Left colon (tissue), 2 donors: ENCODE measurements at regions not wholly inside any gene's neighbourhood (a gene's known extent, or its start where the extent isn't known, plus 50 kb on each side); places are given as distances from the start of the nearest gene placed in this dataset.

ENCODE experiments used
- ATAC-seq: fragments of 200-7000 bp; cut with Tn5 transposase; one replicate; pipeline ENCODE4 v1.9.1; 2020; ENCODE audit warnings: mild to moderate bottlenecking, moderate library complexity
- DNase-seq, 2 donors: peaks; one replicate each; pipeline ENCODE4 v3.0.0-alpha.2; 2020
- intact Hi-C, 2 donors: fragments of 100-400 bp; cut with DNase I in 1 of 2; cut with micrococcal nuclease in 1 of 2; formaldehyde crosslinking; loops; one replicate each; pipeline versions ENCODE4 v1.11.2 to v1.14.0; 2022; cut with DNase I, micrococcal nuclease
- donor health status: DM: no; HTN: no; CAD: no.
- donor health status: DM: yes; HTN: yes; CAD: no.

DNA sequence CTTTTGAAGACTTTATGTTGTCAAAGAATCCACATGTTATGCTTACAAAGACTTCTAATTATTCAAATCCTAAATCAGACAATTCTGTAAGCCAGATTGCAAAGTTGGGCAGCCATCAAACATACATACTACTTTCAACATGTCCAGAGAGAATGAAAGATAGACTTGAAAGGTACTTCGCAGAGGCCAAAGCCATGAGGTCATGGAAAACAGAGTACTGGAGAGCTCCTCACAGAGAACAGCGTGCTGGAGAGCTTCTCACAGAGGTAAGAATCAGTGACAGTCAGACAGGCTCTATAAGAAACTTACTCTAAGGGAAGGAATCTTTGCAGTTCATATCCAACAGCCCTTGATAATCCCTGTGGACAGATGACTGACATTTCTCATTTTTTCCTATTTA is 400.2 kb downstream of the GJA1 start:
- no peak for ATAC-seq
- intact Hi-C loops, result no loop called here
- no peak for DNase-seq

DNA sequence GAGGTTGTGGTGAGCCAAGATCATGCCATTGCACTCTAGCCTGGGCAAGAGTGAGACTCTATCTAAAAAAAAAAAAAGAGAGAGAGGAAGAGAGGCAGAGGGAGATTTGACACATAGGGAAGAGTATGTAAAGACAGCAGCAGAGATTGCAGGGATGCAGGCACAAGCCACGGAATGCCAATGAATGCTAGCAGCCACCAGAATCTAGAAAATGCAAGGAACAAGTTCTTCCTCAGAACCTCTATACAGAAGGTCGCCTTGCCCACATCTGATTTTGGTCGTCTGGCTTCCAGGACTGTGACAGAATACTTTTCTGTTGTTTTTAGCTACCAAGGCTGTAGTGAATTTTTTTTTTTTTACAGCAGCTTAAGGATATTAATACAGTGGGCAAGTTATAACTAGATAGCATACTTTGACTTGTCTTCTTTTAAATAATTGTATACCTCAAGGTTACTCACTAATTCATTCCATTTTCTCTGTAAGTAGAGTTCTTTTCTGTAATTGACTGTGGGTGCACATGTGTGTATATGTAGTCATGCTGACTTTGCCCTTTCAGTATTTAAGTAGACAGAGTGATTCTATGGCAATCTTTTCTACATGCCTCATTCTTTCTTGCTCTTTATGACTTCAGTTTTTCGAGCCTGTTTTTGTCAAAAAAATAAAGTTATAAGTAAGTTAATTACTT is 402.2 kb downstream of the GJA1 start:
- DNase-seq (no peak), ATAC-seq (no peak)
- intact Hi-C loops, result no loop called here

DNA sequence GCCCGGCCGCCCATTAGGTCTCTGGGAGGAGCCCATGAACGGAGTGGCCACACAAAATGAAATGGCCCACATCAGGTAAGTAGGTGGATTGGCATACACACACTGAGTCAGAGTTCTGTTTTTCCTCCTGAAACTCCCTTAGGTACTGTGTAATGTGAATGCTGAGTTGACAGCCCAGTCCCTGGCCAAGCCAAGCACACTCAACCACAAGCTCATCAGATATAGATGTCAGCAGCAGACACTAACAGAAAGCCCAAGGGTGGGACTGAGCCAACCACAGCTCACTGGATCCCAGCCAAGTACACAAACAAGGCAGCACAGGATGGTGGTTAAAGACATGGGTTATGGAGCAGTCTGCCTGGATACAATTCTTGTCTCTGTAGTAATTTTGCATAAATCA is 403.4 kb downstream of the GJA1 start:
- no peak for DNase-seq
- intact Hi-C loops, result no loop called here

GRCh38 chr6:121839896-121840295 is 404.4 kb downstream of the GJA1 start:
- intact Hi-C loops, result no loop called here
- DNase-seq (no peak), ATAC-seq (no peak)

More for the DNA sequence above, 403.4 kb downstream of the GJA1 start:
- no peak for ATAC-seq

DNA sequence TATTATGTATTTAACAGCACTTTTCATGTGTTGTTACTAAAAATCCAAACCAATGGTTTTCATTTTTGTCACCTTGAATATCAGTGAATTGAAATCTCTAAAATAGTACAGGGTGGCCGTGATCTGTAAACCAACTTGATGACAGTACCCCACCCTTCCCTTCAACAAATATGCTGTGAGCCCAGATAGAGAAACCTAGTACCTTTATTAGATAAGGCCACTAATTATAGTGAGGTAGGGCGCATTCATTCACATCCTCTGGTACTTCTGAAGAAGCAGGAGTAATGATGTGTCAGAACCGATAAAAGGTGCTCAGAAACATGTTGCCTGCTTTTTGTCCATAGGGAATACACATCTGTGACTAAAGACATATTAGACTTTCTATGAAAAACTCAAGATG is 409.5 kb downstream of the GJA1 start:
- intact Hi-C loops, result no loop called here
- DNase-seq (no peak), ATAC-seq (no peak)

DNA sequence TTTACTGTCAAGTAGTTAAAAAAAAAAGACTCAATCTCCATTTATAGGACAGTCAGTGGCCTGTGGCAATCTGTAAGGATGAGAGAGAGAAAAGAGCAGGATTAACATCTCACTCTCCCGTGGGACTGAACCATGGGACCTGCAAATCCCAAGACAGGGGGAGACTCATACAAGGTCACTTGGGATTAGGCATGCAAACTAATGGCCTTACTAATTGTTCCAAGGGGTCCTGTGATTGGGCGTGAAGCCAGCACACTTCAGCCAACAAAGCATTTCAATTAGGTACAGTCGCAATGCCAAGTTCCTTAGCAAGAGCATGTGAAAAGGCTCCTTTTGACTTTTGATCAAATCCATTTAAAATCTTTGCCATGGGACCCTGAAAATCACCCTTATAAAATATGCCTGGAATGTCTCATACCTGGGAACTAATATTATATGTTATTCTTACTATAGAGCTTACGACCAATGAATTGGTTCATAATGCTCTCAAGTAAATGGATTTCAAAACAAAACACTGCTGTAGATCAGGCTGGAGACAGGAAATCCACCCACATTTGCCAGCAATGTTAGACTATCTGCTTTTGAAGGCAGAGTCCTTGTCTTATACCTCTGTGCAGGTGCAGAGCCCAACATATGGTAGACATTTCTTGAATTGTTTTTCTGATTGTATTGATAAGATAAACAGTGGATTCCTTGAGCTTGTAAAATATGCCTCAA is 412.5 kb downstream of the GJA1 start:
- intact Hi-C loops, result no loop called here
- ATAC-seq (no peak), DNase-seq (no peak)

- no peak for ATAC-seq
- intact Hi-C loops, result no loop called here
- no peak for DNase-seq
Measured at GRCh38 chr6:121848523-121849255, 413.2 kb downstream of the GJA1 start.

- DNase-seq (no peak), ATAC-seq (no peak)
- intact Hi-C loops, result no loop called here
Measured at GRCh38 chr6:121849477-121849876, 414.0 kb downstream of the GJA1 start.

DNA sequence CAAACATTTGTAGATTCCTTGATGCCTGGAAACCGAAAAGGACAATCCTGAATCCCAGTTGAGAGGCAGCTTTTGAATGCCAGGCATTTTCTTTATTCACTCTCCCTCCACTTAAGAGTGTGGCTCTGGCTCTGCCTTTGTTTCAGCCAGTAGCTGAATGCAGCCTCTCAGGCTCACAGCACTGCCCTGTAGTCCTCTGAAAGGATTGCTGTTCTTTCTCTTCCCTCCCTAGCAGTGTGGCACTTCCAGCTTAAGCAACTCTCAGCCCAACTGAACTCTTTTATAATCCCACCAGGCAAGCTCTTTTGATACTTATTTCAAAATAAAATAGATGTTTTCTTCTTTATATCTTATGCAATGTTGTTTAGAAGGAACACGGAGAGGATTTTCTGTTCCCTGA is 415.6 kb downstream of the GJA1 start:
- no peak for DNase-seq
- ATAC-seq, result no peak
- intact Hi-C loops, result loop anchor here in 1 of 2 donors (10.0 kb wide), 1 partner anchor 416 kb away; the partner anchor contains the start of gene GJA1

DNA sequence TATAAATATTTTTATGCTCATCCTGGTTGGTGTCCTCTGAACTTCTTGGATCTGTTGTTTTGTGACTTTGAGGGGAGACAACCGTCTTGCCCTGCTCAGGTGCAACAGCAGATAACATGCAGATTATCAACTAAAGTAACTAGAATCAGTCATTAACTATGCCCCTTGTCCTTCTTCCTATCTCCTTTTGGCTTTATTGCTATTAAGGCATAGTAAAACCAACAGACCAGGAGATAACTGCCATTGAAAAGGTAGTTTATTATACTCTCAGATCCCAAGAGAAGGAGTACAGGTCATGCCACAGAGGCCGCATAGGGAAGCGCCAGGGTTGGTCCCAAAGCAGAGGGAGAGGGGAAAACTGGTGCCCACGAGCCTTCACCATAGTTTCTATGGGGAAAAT is 418.2 kb downstream of the GJA1 start:
- intact Hi-C loops, result loop anchor here in 1 of 2 donors (10.0 kb wide), 1 partner anchor 419 kb away; the partner anchor contains the start of gene GJA1
- ATAC-seq, result no peak
- no peak for DNase-seq

- intact Hi-C loops, result loop anchor here in 1 of 2 donors (10.0 kb wide), 1 partner anchor 421 kb away; the partner anchor contains the start of gene GJA1
- no peak for ATAC-seq
- no peak for DNase-seq
Measured at GRCh38 chr6:121855521-121855920, 420.1 kb downstream of the GJA1 start.

GRCh38 chr6:121856296-121856695 is 420.9 kb downstream of the GJA1 start:
- ATAC-seq (no peak), DNase-seq (no peak)
- intact Hi-C loops, result loop anchor here in 1 of 2 donors (10.0 kb wide), 1 partner anchor 421 kb away; the partner anchor contains the start of gene GJA1

GRCh38 chr6:121857551-121857950 is 422.1 kb downstream of the GJA1 start:
- DNase-seq (no peak), ATAC-seq (no peak)
- intact Hi-C loops, result loop anchor here in 1 of 2 donors (10.0 kb wide), 1 partner anchor 423 kb away; the partner anchor contains the start of gene GJA1

DNA sequence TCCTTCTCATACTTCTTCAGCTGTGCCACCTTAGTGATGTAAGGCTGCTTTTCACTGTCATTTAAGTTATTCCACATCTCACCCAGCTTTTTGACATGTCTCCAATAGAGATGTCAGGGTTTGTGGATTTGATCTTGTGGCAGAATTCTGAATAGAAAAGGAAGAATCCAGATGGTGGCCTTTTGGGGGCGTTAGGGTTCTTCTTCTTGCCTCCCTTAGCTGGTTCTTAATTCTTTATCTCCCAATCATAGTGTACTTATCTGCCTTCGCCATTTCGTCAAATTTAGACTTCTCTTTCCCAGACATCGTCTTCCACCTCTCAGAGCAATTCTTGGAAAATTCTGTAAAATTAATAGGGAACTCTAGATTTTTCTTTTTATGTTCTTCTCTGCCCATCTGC is 422.9 kb downstream of the GJA1 start:
- no peak for ATAC-seq
- intact Hi-C loops, result loop anchor here in 1 of 2 donors (10.0 kb wide), 1 partner anchor 424 kb away; the partner anchor contains the start of gene GJA1
- DNase-seq, result no peak

DNA sequence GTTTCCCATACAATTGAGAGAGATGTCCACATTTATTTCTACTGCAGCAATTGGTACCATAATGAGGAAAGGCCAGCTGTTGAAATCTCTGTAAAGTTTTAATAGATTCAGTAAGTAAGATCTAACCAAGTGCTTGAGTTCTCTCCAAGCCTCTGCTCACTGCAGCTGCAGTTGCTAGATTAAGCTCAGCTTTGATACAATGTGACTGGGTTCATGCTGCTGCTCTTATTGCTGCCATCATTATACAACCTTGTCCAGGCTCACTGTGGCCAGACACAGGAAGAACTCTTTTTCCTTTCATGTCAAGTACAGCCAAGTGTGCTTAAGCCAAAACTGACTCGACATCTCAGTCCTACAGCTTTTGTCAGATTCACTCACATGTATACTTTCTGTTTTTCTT is 423.5 kb downstream of the GJA1 start:
- DNase-seq, result no peak

DNA sequence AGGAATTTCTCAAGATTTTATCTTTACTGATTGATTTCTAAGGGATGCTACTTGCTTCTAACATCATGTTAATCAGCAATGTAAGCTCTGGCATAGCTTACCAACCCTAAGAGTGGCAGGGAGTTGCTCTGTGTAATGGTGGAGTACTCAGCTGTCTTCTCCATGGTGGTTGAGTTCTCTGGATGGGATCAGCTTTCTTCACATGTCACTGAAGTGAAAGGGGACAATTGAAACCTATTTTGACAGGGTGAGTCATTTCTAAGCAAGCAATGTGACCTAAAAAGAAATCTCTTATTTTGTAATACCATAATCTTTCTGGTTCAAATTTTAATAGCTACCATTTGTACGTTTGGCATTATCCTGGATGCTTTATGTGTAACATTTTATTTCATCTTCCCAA is 430.4 kb downstream of the GJA1 start:
- DNase-seq, result no peak
- intact Hi-C loops, result no loop called here
- ATAC-seq, result no peak

More for the DNA sequence above, 423.5 kb downstream of the GJA1 start:
- no peak for ATAC-seq
- intact Hi-C loops, result loop anchor here in 1 of 2 donors (10.0 kb wide), 1 partner anchor 424 kb away; the partner anchor contains the start of gene GJA1

DNA sequence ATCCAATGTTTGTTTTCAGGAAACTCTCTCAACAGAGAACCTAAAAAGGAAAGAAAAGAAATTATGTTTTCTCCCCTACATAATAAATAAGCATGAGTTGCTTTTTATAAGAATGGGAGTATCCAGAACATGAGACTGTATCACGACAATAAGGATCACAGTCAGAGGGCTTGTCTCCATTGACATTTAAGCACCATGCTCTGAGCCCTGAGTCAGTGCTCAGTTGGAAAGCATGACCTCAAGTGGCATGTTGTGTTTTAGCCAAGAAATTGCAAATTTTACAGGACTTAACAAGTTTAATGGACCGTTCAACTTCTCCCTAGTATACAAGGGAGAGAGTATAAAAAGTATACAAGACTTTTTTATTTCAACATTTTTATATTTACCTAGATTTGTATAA is 431.6 kb downstream of the GJA1 start:
- no peak for ATAC-seq
- intact Hi-C loops, result no loop called here
- DNase-seq, result no peak

DNA sequence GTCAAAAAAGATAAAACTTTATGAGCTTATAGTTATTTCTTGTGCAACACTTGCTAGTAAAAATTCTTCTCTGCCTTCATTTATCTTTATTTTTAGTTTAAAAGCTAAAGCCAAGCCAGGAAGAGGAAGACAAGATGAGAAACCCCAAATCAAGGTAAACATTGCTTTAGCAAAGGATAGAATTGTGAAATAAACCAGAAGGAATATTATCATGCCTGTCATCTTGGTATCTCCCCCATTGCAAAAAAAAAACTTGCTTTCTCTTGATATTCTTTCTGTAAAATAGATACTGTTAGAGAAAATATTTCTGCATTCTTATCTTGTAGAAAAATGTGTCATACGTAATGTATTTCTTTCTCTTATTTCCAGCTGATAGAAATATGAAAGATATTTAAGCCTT is 432.8 kb downstream of the GJA1 start:
- DNase-seq, result no peak
- intact Hi-C loops, result no loop called here
- ATAC-seq, result no peak

- DNase-seq, result no peak
- intact Hi-C loops, result no loop called here
- no peak for ATAC-seq
Measured at GRCh38 chr6:121873595-121873994, 438.1 kb downstream of the GJA1 start.
